ENCODE measurements at regions not wholly inside any gene's neighbourhood (a gene's known extent, or its start where the extent isn't known, plus 50 kb on each side); places are given as distances from the start of the nearest gene placed in this dataset.

DNA sequence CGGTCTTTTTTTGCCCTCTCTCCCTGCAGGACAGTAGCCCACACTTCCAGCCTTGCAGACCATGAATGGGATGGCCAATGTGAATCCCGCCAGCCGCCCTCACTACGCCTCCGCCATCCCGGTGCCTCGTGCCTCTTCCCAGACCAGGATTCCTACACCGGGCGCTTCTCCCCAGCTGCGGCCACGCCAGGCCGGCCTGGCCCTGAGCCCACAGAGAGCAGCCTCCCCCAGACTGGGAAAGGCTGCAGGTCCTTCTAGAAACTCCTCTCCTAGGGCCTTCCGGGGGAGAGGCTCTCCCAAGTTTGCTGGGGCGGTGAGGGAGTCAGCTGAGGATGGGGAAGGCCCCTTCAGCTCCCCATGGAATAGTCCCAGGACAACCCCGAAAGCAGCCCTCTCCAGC lies 83.9 kb downstream of the NAV1 start:
- TF ChIP-seq, protein P1, sequence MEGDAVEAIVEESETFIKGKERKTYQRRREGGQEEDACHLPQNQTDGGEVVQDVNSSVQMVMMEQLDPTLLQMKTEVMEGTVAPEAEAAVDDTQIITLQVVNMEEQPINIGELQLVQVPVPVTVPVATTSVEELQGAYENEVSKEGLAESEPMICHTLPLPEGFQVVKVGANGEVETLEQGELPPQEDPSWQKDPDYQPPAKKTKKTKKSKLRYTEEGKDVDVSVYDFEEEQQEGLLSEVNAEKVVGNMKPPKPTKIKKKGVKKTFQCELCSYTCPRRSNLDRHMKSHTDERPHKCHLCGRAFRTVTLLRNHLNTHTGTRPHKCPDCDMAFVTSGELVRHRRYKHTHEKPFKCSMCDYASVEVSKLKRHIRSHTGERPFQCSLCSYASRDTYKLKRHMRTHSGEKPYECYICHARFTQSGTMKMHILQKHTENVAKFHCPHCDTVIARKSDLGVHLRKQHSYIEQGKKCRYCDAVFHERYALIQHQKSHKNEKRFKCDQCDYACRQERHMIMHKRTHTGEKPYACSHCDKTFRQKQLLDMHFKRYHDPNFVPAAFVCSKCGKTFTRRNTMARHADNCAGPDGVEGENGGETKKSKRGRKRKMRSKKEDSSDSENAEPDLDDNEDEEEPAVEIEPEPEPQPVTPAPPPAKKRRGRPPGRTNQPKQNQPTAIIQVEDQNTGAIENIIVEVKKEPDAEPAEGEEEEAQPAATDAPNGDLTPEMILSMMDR (IDR thresholded peaks at IDR 0.05): no peak
- TF ChIP-seq POLR2A (IDR thresholded peaks at IDR 0.05): no peak
- no peak for TF ChIP-seq POLR2AphosphoS5 (IDR thresholded peaks at IDR 0.05)
